ENCODE measurements at regions not wholly inside any gene's neighbourhood (a gene's known extent, or its start where the extent isn't known, plus 50 kb on each side); places are given as distances from the start of the nearest gene placed in this dataset.

- Histone ChIP-seq H2AFZ (no peak overlapping the region), H3K27me3 (no peaks in the 10 kb centered on the region), H3K27ac (no peak overlapping the region), H3K4me3 (no peak overlapping the region), H3K9me3 (ENCODE audit: low read depth) (no peaks in the 10 kb centered on the region), H4K20me1 (ENCODE audit: insufficient read depth, poor library complexity, severe bottlenecking) (no peaks in the 10 kb centered on the region), H3K9me2 (replicated peaks; ENCODE audit: insufficient read depth) (no peaks in the 10 kb centered on the region), H3K4me1 (ENCODE audit: insufficient read depth) (no peaks in the 10 kb centered on the region), H3K36me3 (replicated peaks; ENCODE audit: insufficient read depth, low read depth) (no peaks in the 10 kb centered on the region), H3K79me2 (no peaks in the 10 kb centered on the region), H3K4me2 (no peak overlapping the region)
- DNase-seq (ENCODE audit: low spot score) = no peak
- no peak for TF ChIP-seq EZH2phosphoT487 (IDR thresholded peaks at IDR 0.05; ENCODE audit: low read depth, severe bottlenecking, unreplicated experiment)
- 51% methylated on average over 4 of the region's 4 CpGs for WGBS (ENCODE audit: low lambda C conversion rate, missing lambda C conversion rate)
Measured at GRCh38 chr12:114284041-114284440, 121.9 kb downstream of the TBX5 start.

DNA sequence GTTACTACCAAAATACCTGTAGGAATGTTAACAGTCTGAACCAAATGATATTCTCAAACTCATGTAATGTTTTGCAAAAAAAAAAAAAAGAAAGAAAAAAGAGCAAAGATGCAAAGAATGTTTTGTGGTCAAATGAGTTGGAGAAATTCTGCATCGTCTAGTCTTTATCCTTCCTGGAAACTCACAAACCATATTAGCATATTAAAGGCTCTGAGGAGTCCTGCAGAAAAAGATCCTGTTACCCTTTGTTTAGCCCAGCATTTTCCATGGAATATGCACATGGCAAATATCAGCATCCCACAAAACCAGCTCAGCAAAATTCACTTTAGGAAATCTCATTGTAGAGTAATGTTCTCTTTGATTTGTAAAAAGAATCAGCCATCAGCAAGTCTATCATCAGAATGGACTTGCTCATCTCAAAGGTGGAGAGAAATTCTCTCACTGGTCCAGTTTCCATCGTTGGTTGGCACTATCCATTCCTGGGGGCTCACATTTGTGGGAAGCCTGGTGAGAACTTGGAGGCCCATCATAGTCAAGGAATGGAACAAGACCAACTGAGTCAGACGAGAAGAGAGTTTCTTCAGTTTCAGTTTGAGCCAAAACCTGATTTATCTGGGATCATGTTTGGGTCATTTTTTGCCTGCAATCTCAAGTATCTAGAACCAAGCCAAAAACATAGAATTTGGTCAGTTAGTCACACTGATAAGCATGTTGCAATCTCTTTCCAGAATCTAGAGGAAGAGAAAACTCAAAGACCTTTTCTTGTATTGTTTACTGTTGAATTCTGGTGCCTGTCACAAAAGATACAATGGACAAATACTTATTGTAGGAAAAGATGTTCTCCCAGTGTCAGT, 129.8 kb downstream of the TBX5 start:
- H3K79me2 ChIP-seq = no peaks in the 10 kb centered on the region
- TF ChIP-seq CTCF (IDR thresholded peaks at IDR 0.05; ENCODE audit: poor library complexity) (no peak), EZH2phosphoT487 (IDR thresholded peaks at IDR 0.05; ENCODE audit: low read depth, severe bottlenecking, unreplicated experiment) (no peak), EZH2 (IDR thresholded peaks at IDR 0.05; ENCODE audit: borderline replicate concordance) (no peak)
- H3K9me3 ChIP-seq (ENCODE audit: low read depth) = no peaks in the 10 kb centered on the region
- no peaks in the 10 kb centered on the region for H3K9me2 ChIP-seq (replicated peaks; ENCODE audit: insufficient read depth)
- H3K27me3 ChIP-seq = peaks cover 8% of the 10 kb centered on the region
- 51% methylated on average over 3 of the region's 3 CpGs for WGBS (ENCODE audit: low lambda C conversion rate, missing lambda C conversion rate)
- no peak overlapping the region for H2AFZ ChIP-seq
- no peak for DNase-seq (ENCODE audit: low spot score)
- no peaks in the 10 kb centered on the region for H3K36me3 ChIP-seq (replicated peaks; ENCODE audit: insufficient read depth, low read depth)
- peaks cover 3% of the 10 kb centered on the region for H3K4me1 ChIP-seq (ENCODE audit: insufficient read depth)
- no peak overlapping the region for H3K4me3 ChIP-seq
- H4K20me1 ChIP-seq (ENCODE audit: insufficient read depth, poor library complexity, severe bottlenecking) = no peaks in the 10 kb centered on the region
- H3K4me2 ChIP-seq = no peak overlapping the region
- H3K27ac ChIP-seq = no peak overlapping the region

GRCh38 chr12:114275086-114275485, 130.9 kb downstream of the TBX5 start:
- Histone ChIP-seq H3K4me1 (ENCODE audit: insufficient read depth) (peaks cover 3% of the 10 kb centered on the region), H3K27ac (no peak overlapping the region), H3K36me3 (replicated peaks; ENCODE audit: insufficient read depth, low read depth) (no peaks in the 10 kb centered on the region), H3K9me2 (replicated peaks; ENCODE audit: insufficient read depth) (no peaks in the 10 kb centered on the region), H3K4me2 (no peak overlapping the region), H3K9me3 (ENCODE audit: low read depth) (no peaks in the 10 kb centered on the region), H3K4me3 (no peak overlapping the region), H3K79me2 (no peaks in the 10 kb centered on the region), H4K20me1 (ENCODE audit: insufficient read depth, poor library complexity, severe bottlenecking) (no peaks in the 10 kb centered on the region), H2AFZ (no peak overlapping the region), H3K27me3 (peaks cover 16% of the 10 kb centered on the region)
- 66% methylated on average over 4 of the region's 4 CpGs for WGBS (ENCODE audit: low lambda C conversion rate, missing lambda C conversion rate)
- TF ChIP-seq CTCF (IDR thresholded peaks at IDR 0.05; ENCODE audit: poor library complexity) (no peak), EZH2phosphoT487 (IDR thresholded peaks at IDR 0.05; ENCODE audit: low read depth, severe bottlenecking, unreplicated experiment) (no peak), EZH2 (IDR thresholded peaks at IDR 0.05; ENCODE audit: borderline replicate concordance) (no peak)
- DNase-seq (ENCODE audit: low spot score) = no peak

- H2AFZ ChIP-seq = no peak overlapping the region
- no peak overlapping the region for H3K4me3 ChIP-seq
- no peaks in the 10 kb centered on the region for H3K9me3 ChIP-seq (ENCODE audit: low read depth)
- H3K27ac ChIP-seq = no peak overlapping the region
- H3K27me3 ChIP-seq = peaks cover 16% of the 10 kb centered on the region
- no peak overlapping the region for H3K4me2 ChIP-seq
- peaks cover 3% of the 10 kb centered on the region for H3K4me1 ChIP-seq (ENCODE audit: insufficient read depth)
- H4K20me1 ChIP-seq (ENCODE audit: insufficient read depth, poor library complexity, severe bottlenecking) = no peaks in the 10 kb centered on the region
- DNase-seq (ENCODE audit: low spot score) = no peak
- no peak for TF ChIP-seq CTCF (IDR thresholded peaks at IDR 0.05; ENCODE audit: poor library complexity)
- TF ChIP-seq EZH2phosphoT487 (IDR thresholded peaks at IDR 0.05; ENCODE audit: low read depth, severe bottlenecking, unreplicated experiment) = no peak
- no peak for TF ChIP-seq EZH2 (IDR thresholded peaks at IDR 0.05; ENCODE audit: borderline replicate concordance)
- H3K36me3 ChIP-seq (replicated peaks; ENCODE audit: insufficient read depth, low read depth) = no peaks in the 10 kb centered on the region
- no peaks in the 10 kb centered on the region for H3K79me2 ChIP-seq
- H3K9me2 ChIP-seq (replicated peaks; ENCODE audit: insufficient read depth) = no peaks in the 10 kb centered on the region
- WGBS (ENCODE audit: low lambda C conversion rate, missing lambda C conversion rate) = 76% methylated on average over 1 of the region's 1 CpG
Measured at GRCh38 chr12:114274131-114274530, 131.8 kb downstream of the TBX5 start.

Measured in hepatocyte (in vitro differentiated cells).